Ovary (tissue), 7 donors: ENCODE measurements at regions not wholly inside any gene's neighbourhood (a gene's known extent, or its start where the extent isn't known, plus 50 kb on each side); places are given as distances from the start of the nearest gene placed in this dataset.
"Not testable (repeated sequence)": the region's sequence is repeated elsewhere in the genome, so short reads cannot be mapped to it uniquely, and the experiment has no call there.

ENCODE experiments used
- DNase-seq, 5 donors: peaks; one replicate each; pipeline ENCODE4 v3.0.0-alpha.2; 2019 to 2020
- H3K27ac ChIP-seq, 2 donors: fragments of 200-600 bp; one replicate each; pipeline versions ENCODE4 v1.5.1 to v1.8.0; 2019 to 2022
- H3K27me3 ChIP-seq: fragments of 200-600 bp; one replicate; pipeline ENCODE4 v1.8.0; 2022
- H3K36me3 ChIP-seq: fragments of 200-600 bp; sonication (generic); one replicate; pipeline ENCODE4 v1.5.1; 2019
- H3K4me1 ChIP-seq: one replicate; pipeline ENCODE4 v1.8.1; 2013; ENCODE audit warnings: mild to moderate bottlenecking, moderate library complexity; ENCODE audit not compliant: insufficient read depth
- H3K4me3 ChIP-seq: fragments of 200-600 bp; sonication (generic); one replicate; pipeline ENCODE4 v1.5.1; 2017
- H3K9me3 ChIP-seq, 2 donors: fragments of 200-600 bp in 1 of 2; sonication (generic) in 1 of 2; one replicate each; pipeline versions ENCODE4 v1.5.1 to v1.8.1; 2013 to 2019; ENCODE audit warnings: mild to moderate bottlenecking in 1 of 2, moderate library complexity in 1 of 2
- CTCF ChIP-seq, 3 donors: fragments of 450-650 bp in 2 of 3; fragments of 200-600 bp in 1 of 3; IDR thresholded peaks; one replicate each; pipeline versions ENCODE4 v1.5.1 to v1.8.0; 2016 to 2022; ENCODE audit warnings: antibody characterized with exemption in 3 of 3, mild to moderate bottlenecking in 1 of 3
- EP300 ChIP-seq: sonication (generic); formaldehyde crosslinking; IDR thresholded peaks from one replicate; pipeline ENCODE4 v1.6.1; 2017; ENCODE audit warnings: antibody characterized with exemption
- POLR2A ChIP-seq: fragments of 450-650 bp; IDR thresholded peaks from one replicate; pipeline ENCODE4 v1.6.1; 2017; ENCODE audit warnings: antibody characterized with exemption, mild to moderate bottlenecking, moderate library complexity
- WGBS, 3 donors: extraction: QIAGEN DNeasy Blood & Tissue Kit in 1 of 3; methylation state at CpG; one replicate each; pipeline versions ENCODE4 v1.1.5 to v1.1.7; 2013 to 2017; 5-methylcytosine and 5-hydroxymethylcytosine counted together
- intact Hi-C, 4 donors: fragments of 100-400 bp; cut with DNase I; formaldehyde crosslinking; loops; one replicate each; pipeline versions ENCODE4 v1.11.0 to v1.15.1; 2022 to 2023
- donor health status: DM: no; HTN: no; CAD: no; lungs with moderate emphysema.
- donor health status: DM: no; HTN: no; CAD: no.
- donor health status: Bipolar disorder and iron deficiency.
- donor health status: DM: no; HTN: no; CAD: no.
- donor health status: DM: yes; HTN: yes; CAD: no.

- H3K27me3 ChIP-seq: no peaks in the 10 kb centered on the region
- H3K9me3 ChIP-seq: no peaks in the 10 kb centered on the region
- H3K27ac ChIP-seq: no peak overlapping the region
- H3K4me3 ChIP-seq: no peak overlapping the region
- 94 to 96% (median 95%) methylated on average over 7 of the region's 7 CpGs for WGBS, 3 donors
- intact Hi-C loops: no loop called here
- H3K36me3 ChIP-seq: no peaks in the 10 kb centered on the region
- DNase-seq: no peak
- TF ChIP-seq POLR2A (no peak), EP300 (no peak)
- no peaks in the 10 kb centered on the region for H3K4me1 ChIP-seq
Observed at GRCh38 chr9:109996936-109997580, 210.9 kb downstream of the C9orf152 start.

- no peak for TF ChIP-seq POLR2A
- TF ChIP-seq EP300: no peak
- TF ChIP-seq CTCF (IDR thresholded peaks at IDR 0.05): no peak
- WGBS, 3 donors: 76 to 87% (median 81%) methylated on average over 4 of the region's 4 CpGs
- Histone ChIP-seq H3K27ac (no peak overlapping the region), H3K9me3 (no peaks in the 10 kb centered on the region), H3K4me1 (no peaks in the 10 kb centered on the region), H3K27me3 (no peaks in the 10 kb centered on the region), H3K36me3 (no peaks in the 10 kb centered on the region), H3K4me3 (no peak overlapping the region)
- intact Hi-C loops: no loop called here
- DNase-seq: no peak
Observed at GRCh38 chr9:109997682-109998081, 210.3 kb downstream of the C9orf152 start.

- H3K27ac ChIP-seq, H3K27me3 ChIP-seq, DNase-seq, H3K4me3 ChIP-seq, intact Hi-C loops, H3K4me1 ChIP-seq, H3K36me3 ChIP-seq, H3K9me3 ChIP-seq: not testable (repeated sequence)
- WGBS, 3 donors: 93 to 99% (median 96%) methylated on average over 5 to 8 of the region's 8 CpGs
Observed at GRCh38 chr9:110005521-110005920, 202.4 kb downstream of the C9orf152 start.

GRCh38 chr9:110006657-110007056 lies 201.3 kb downstream of the C9orf152 start:
- H3K27me3 ChIP-seq: no peaks in the 10 kb centered on the region
- intact Hi-C loops: no loop called here
- TF ChIP-seq EP300 (no peak), POLR2A (no peak), CTCF (IDR thresholded peaks at IDR 0.05) (no peak)
- no peak for DNase-seq
- no peak overlapping the region for H3K4me3 ChIP-seq
- 77 to 90% (median 79%) methylated on average over 2 of the region's 2 CpGs for WGBS, 3 donors
- no peaks in the 10 kb centered on the region for H3K9me3 ChIP-seq
- no peaks in the 10 kb centered on the region for H3K36me3 ChIP-seq
- no peak overlapping the region for H3K27ac ChIP-seq
- H3K4me1 ChIP-seq: no peaks in the 10 kb centered on the region

GRCh38 chr9:110007477-110008270 lies 200.3 kb downstream of the C9orf152 start:
- no peaks in the 10 kb centered on the region for H3K9me3 ChIP-seq
- no peaks in the 10 kb centered on the region for H3K27me3 ChIP-seq
- H3K4me3 ChIP-seq: no peak overlapping the region
- no peaks in the 10 kb centered on the region for H3K36me3 ChIP-seq
- H3K4me1 ChIP-seq: no peaks in the 10 kb centered on the region
- no peak for DNase-seq
- TF ChIP-seq CTCF (IDR thresholded peaks at IDR 0.05): no peak
- no peak for TF ChIP-seq POLR2A
- no peak for TF ChIP-seq EP300
- intact Hi-C loops: no loop called here
- 76 to 98% (median 95%) methylated on average over 3 of the region's 3 CpGs for WGBS, 3 donors
- no peak overlapping the region for H3K27ac ChIP-seq
